Activated CD4-positive, CD25-positive, alpha-beta regulatory T cell (primary cell): ENCODE measurements at regions not wholly inside any gene's neighbourhood (a gene's known extent, or its start where the extent isn't known, plus 50 kb on each side); places are given as distances from the start of the nearest gene placed in this dataset.

Experiments
- DNase-seq, 4 experiments: peaks; one replicate each; lab custom pipeline; 2025; lab: John Stamatoyannopoulos, UW

- DNase-seq = no peak
These were observed 176.0 kb downstream of the OLFM4 start for GRCh38 chr13:53204598-53204997.

GRCh38 chr13:53206455-53206854 is 177.8 kb downstream of the OLFM4 start:
- no peak for DNase-seq

GRCh38 chr13:53207556-53207955 is 178.9 kb downstream of the OLFM4 start:
- no peak for DNase-seq

GRCh38 chr13:53214433-53214832 is 185.8 kb downstream of the OLFM4 start:
- no peak for DNase-seq

- DNase-seq = no peak
These were observed 186.9 kb downstream of the OLFM4 start for GRCh38 chr13:53215563-53215962.

GRCh38 chr13:53216773-53217172 is 188.2 kb downstream of the OLFM4 start:
- no peak for DNase-seq

- no peak for DNase-seq
These were observed 188.6 kb downstream of the OLFM4 start for GRCh38 chr13:53217194-53217593.

GRCh38 chr13:53220038-53220437 is 191.4 kb downstream of the OLFM4 start:
- no peak for DNase-seq

GRCh38 chr13:53237696-53238095 is 209.1 kb downstream of the OLFM4 start:
- no peak for DNase-seq

GRCh38 chr13:53238261-53238660 is 209.6 kb downstream of the OLFM4 start:
- no peak for DNase-seq

- no peak for DNase-seq
These were observed 211.9 kb downstream of the OLFM4 start for GRCh38 chr13:53240401-53241025.

GRCh38 chr13:53241891-53242348 is 213.3 kb downstream of the OLFM4 start:
- DNase-seq = no peak

- DNase-seq = no peak
These were observed 220.6 kb downstream of the OLFM4 start for GRCh38 chr13:53249236-53249635.

GRCh38 chr13:53250272-53250875 is 221.8 kb downstream of the OLFM4 start:
- DNase-seq = no peak

- no peak for DNase-seq
These were observed 222.4 kb downstream of the OLFM4 start for GRCh38 chr13:53250977-53251376.

GRCh38 chr13:53254500-53254899 is 225.9 kb downstream of the OLFM4 start:
- no peak for DNase-seq

GRCh38 chr13:53255795-53256194 is 227.2 kb downstream of the OLFM4 start:
- no peak for DNase-seq

GRCh38 chr13:53260594-53260993 is 232.0 kb downstream of the OLFM4 start:
- no peak for DNase-seq

GRCh38 chr13:53264751-53265385 is 236.3 kb downstream of the OLFM4 start:
- no peak for DNase-seq

GRCh38 chr13:53266757-53267156 is 238.1 kb downstream of the OLFM4 start:
- DNase-seq = no peak

- DNase-seq = no peak
These were observed 241.0 kb downstream of the OLFM4 start for GRCh38 chr13:53269634-53270033.

GRCh38 chr13:53272873-53273272 is 244.3 kb downstream of the OLFM4 start:
- DNase-seq = no peak

GRCh38 chr13:53276265-53276664 is 247.7 kb downstream of the OLFM4 start:
- no peak for DNase-seq
